ENCODE measurements at regions not wholly inside any gene's neighbourhood (a gene's known extent, or its start where the extent isn't known, plus 50 kb on each side); places are given as distances from the start of the nearest gene placed in this dataset.

DNA sequence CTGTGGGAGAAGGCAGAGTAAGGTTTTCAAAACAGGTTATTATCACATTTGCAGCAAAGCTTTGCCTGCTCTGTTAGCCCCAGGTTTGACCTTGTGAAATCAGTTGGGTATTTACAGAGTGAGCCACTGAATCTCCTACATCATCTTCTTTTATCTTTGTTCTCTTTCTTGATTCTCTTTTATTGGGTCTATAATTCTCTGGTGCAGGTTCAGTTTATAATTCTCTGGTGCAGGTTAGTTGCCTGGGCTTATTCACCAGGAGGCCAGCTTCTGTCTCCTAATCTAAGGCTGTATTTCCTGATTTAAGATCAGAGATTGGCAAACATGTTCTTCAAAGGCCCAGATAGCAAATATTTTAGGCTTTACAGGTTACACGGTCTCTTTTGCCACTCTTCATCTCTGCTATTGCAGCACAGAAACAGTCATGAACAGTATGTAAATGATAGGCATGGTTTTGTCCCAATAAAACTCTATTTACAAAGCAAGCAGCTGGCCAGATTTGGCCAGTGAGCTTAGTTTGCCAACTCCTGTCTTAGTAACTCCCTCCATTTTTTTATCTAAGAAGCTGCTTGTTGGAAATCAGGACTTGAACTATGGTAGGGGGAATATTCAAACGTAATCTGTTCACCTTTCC lies 205.0 kb upstream of the RIMS1 start:
- TF ChIP-seq, protein P1, sequence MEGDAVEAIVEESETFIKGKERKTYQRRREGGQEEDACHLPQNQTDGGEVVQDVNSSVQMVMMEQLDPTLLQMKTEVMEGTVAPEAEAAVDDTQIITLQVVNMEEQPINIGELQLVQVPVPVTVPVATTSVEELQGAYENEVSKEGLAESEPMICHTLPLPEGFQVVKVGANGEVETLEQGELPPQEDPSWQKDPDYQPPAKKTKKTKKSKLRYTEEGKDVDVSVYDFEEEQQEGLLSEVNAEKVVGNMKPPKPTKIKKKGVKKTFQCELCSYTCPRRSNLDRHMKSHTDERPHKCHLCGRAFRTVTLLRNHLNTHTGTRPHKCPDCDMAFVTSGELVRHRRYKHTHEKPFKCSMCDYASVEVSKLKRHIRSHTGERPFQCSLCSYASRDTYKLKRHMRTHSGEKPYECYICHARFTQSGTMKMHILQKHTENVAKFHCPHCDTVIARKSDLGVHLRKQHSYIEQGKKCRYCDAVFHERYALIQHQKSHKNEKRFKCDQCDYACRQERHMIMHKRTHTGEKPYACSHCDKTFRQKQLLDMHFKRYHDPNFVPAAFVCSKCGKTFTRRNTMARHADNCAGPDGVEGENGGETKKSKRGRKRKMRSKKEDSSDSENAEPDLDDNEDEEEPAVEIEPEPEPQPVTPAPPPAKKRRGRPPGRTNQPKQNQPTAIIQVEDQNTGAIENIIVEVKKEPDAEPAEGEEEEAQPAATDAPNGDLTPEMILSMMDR (IDR thresholded peaks at IDR 0.05), result no peak
- TF ChIP-seq POLR2A (IDR thresholded peaks at IDR 0.05), result no peak
